Astrocyte of the cerebellum (primary cell): ENCODE measurements at regions not wholly inside any gene's neighbourhood (a gene's known extent, or its start where the extent isn't known, plus 50 kb on each side); places are given as distances from the start of the nearest gene placed in this dataset.

Experiments
- DNase-seq: peaks from one replicate; pipeline ENCODE4 v3.0.0-alpha.2; 2011; ENCODE audit warnings: low read depth
- H3K4me3 ChIP-seq: 2 replicates; pipeline ENCODE4 v1.5.1; 2011; ENCODE audit warnings: mild to moderate bottlenecking, low read depth, low read length, moderate library complexity
- CTCF ChIP-seq: IDR thresholded peaks from 2 replicates; pipeline ENCODE4 v1.5.1; 2012; ENCODE audit warnings: low read length, low read depth, moderate library complexity, mild to moderate bottlenecking; ENCODE audit errors: missing control alignments
- in situ Hi-C: cut with HindIII; loops from 2 replicates; pipeline ENCODE4 v1.10.0; 2017; ENCODE audit warnings: low sequenced_read_pairs

- no peak for TF ChIP-seq CTCF
- DNase-seq = no peak
- no peak overlapping the region for H3K4me3 ChIP-seq
- in situ Hi-C loops = no loop called here
These were observed 201.8 kb downstream of the TTLL2 start for GRCh38 chr6:167526465-167527368.

GRCh38 chr6:167528239-167528638 is 203.4 kb downstream of the TTLL2 start:
- DNase-seq = no peak
- TF ChIP-seq CTCF = no peak
- no peak overlapping the region for H3K4me3 ChIP-seq
- in situ Hi-C loops = no loop called here

- DNase-seq = no peak
- in situ Hi-C loops = no loop called here
- no peak overlapping the region for H3K4me3 ChIP-seq
- no peak for TF ChIP-seq CTCF
These were observed 204.1 kb downstream of the TTLL2 start for GRCh38 chr6:167528976-167529375.

GRCh38 chr6:167529444-167530335 is 204.8 kb downstream of the TTLL2 start:
- no peak for DNase-seq
- in situ Hi-C loops = no loop called here
- no peak for TF ChIP-seq CTCF
- H3K4me3 ChIP-seq = no peak overlapping the region

GRCh38 chr6:167530951-167531350 is 206.1 kb downstream of the TTLL2 start:
- TF ChIP-seq CTCF = no peak
- in situ Hi-C loops = no loop called here
- H3K4me3 ChIP-seq = no peak overlapping the region
- DNase-seq = no peak

- DNase-seq = no peak
- in situ Hi-C loops = no loop called here
- no peak overlapping the region for H3K4me3 ChIP-seq
- TF ChIP-seq CTCF = no peak
These were observed 207.8 kb downstream of the TTLL2 start for GRCh38 chr6:167532410-167533288.
